ENCODE measurements at regions not wholly inside any gene's neighbourhood (a gene's known extent, or its start where the extent isn't known, plus 50 kb on each side); places are given as distances from the start of the nearest gene placed in this dataset.

DNA sequence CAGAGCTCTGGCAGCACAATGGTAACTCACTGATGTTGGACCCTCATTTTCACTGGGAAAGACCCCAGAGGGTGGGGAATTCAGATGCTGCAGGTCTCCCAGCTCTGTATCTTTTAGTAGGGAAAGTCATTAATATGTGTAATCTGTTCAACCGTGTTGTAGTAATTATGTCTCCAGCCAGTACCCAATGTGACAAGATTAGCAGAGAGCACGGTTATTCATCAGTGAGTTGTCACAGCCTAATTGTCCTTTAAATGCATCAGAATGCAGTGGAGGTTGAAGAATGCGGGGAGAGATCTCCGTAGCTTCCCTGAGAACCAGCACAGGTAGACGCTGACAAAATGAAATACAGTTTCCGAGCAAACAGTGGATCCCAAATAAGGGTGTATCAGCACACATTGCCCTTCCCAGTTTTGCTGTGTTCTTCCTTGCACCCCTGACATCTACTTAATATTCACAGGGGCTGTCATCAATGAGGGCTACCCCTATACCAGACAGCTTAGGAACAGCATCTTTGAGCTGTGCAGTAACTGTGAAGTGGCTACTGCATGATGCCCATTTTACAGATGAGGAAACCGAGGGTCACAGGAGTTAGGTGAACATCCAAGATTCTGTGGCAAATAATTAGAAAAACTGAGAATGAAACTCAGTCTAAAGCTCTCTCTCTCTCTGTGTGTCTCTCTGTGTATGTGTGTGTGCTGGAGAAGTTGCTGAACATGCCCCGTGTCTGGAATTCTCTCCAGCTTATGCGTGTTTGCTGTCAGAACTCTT, 430.4 kb upstream of the HS6ST1 start:
- DNase-seq (ENCODE audit: low spot score), result no peak
- no peaks in the 10 kb centered on the region for H3K4me1 ChIP-seq (ENCODE audit: insufficient read depth, low read length, poor library complexity, severe bottlenecking)
- H3K4me3 ChIP-seq (ENCODE audit: low read depth, low read length, poor library complexity, severe bottlenecking), result no peak overlapping the region
- no peaks in the 10 kb centered on the region for H3K27me3 ChIP-seq (replicated peaks; ENCODE audit: insufficient read depth, low read depth, low read length, poor library complexity)
- no TSS peak for BruUV-seq (replicated peaks)
- intact Hi-C loops (cut with micrococcal nuclease; ENCODE audit: unreplicated experiment), result no loop called here
- no peak overlapping the region for H3K27ac ChIP-seq (ENCODE audit: low read depth, low read length, poor library complexity, severe bottlenecking)
- H3K9me3 ChIP-seq (ENCODE audit: low read depth, low read length, poor library complexity, severe bottlenecking), result no peaks in the 10 kb centered on the region
- CTCF ChIA-PET, result no interaction called here
- no peak for TF ChIP-seq EZH2 (IDR thresholded peaks at IDR 0.05; ENCODE audit: borderline replicate concordance, low read depth, low read length, poor library complexity, severe bottlenecking)
- TF ChIP-seq, protein P1, sequence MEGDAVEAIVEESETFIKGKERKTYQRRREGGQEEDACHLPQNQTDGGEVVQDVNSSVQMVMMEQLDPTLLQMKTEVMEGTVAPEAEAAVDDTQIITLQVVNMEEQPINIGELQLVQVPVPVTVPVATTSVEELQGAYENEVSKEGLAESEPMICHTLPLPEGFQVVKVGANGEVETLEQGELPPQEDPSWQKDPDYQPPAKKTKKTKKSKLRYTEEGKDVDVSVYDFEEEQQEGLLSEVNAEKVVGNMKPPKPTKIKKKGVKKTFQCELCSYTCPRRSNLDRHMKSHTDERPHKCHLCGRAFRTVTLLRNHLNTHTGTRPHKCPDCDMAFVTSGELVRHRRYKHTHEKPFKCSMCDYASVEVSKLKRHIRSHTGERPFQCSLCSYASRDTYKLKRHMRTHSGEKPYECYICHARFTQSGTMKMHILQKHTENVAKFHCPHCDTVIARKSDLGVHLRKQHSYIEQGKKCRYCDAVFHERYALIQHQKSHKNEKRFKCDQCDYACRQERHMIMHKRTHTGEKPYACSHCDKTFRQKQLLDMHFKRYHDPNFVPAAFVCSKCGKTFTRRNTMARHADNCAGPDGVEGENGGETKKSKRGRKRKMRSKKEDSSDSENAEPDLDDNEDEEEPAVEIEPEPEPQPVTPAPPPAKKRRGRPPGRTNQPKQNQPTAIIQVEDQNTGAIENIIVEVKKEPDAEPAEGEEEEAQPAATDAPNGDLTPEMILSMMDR (conservative IDR thresholded peaks at IDR 0.05; ENCODE audit: low read depth, low read length), result no peak
- H3K36me3 ChIP-seq (ENCODE audit: insufficient read depth, low read length, poor library complexity, severe bottlenecking), result no peaks in the 10 kb centered on the region
- POLR2A ChIA-PET (ENCODE audit: low non-redundant PET), result interaction anchor here (0.6 kb wide), 1 partner anchor 1308 kb away, joined by 4 read pairs; no protein-coding TSS in a partner anchor

- ChIA-PET CTCF (no interaction called here), POLR2A (ENCODE audit: low non-redundant PET) (no interaction called here)
- Histone ChIP-seq H3K4me3 (ENCODE audit: low read depth, low read length, poor library complexity, severe bottlenecking) (no peak overlapping the region), H3K27me3 (replicated peaks; ENCODE audit: insufficient read depth, low read depth, low read length, poor library complexity) (no peaks in the 10 kb centered on the region), H3K9me3 (ENCODE audit: low read depth, low read length, poor library complexity, severe bottlenecking) (no peaks in the 10 kb centered on the region), H3K4me1 (ENCODE audit: insufficient read depth, low read length, poor library complexity, severe bottlenecking) (peaks cover 2% of the 10 kb centered on the region), H3K27ac (ENCODE audit: low read depth, low read length, poor library complexity, severe bottlenecking) (no peak overlapping the region), H3K36me3 (ENCODE audit: insufficient read depth, low read length, poor library complexity, severe bottlenecking) (no peaks in the 10 kb centered on the region)
- TF ChIP-seq, protein P1 (conservative IDR thresholded peaks at IDR 0.05; ENCODE audit: low read depth, low read length), result no peak
- no peak for TF ChIP-seq EZH2 (IDR thresholded peaks at IDR 0.05; ENCODE audit: borderline replicate concordance, low read depth, low read length, poor library complexity, severe bottlenecking)
- no peak for DNase-seq (ENCODE audit: low spot score)
- intact Hi-C loops (cut with micrococcal nuclease; ENCODE audit: unreplicated experiment), result no loop called here
- BruUV-seq (replicated peaks), result no TSS peak
These were observed 431.9 kb upstream of the HS6ST1 start for GRCh38 chr2:128750328-128751165.

- BruUV-seq (replicated peaks), result no TSS peak
- TF ChIP-seq, protein P1 (conservative IDR thresholded peaks at IDR 0.05; ENCODE audit: low read depth, low read length), result no peak
- TF ChIP-seq EZH2 (IDR thresholded peaks at IDR 0.05; ENCODE audit: borderline replicate concordance, low read depth, low read length, poor library complexity, severe bottlenecking), result no peak
- Histone ChIP-seq H3K4me1 (ENCODE audit: insufficient read depth, low read length, poor library complexity, severe bottlenecking) (peaks cover 10% of the 10 kb centered on the region), H3K4me3 (ENCODE audit: low read depth, low read length, poor library complexity, severe bottlenecking) (no peak overlapping the region), H3K27me3 (replicated peaks; ENCODE audit: insufficient read depth, low read depth, low read length, poor library complexity) (no peaks in the 10 kb centered on the region), H3K27ac (ENCODE audit: low read depth, low read length, poor library complexity, severe bottlenecking) (no peak overlapping the region), H3K9me3 (ENCODE audit: low read depth, low read length, poor library complexity, severe bottlenecking) (no peaks in the 10 kb centered on the region), H3K36me3 (ENCODE audit: insufficient read depth, low read length, poor library complexity, severe bottlenecking) (no peaks in the 10 kb centered on the region)
- no peak for DNase-seq (ENCODE audit: low spot score)
- ChIA-PET CTCF (no interaction called here), POLR2A (ENCODE audit: low non-redundant PET) (no interaction called here)
- intact Hi-C loops (cut with micrococcal nuclease; ENCODE audit: unreplicated experiment), result no loop called here
These were observed 433.1 kb upstream of the HS6ST1 start for GRCh38 chr2:128751746-128752145.

All from A673 (cell line).